Endothelial cell of umbilical vein (primary cell): ENCODE measurements at regions not wholly inside any gene's neighbourhood (a gene's known extent, or its start where the extent isn't known, plus 50 kb on each side); places are given as distances from the start of the nearest gene placed in this dataset.

ENCODE experiments used
- BruUV-seq: library from RNA; stranded (reverse); fragments of 400-500 nt; replicated peaks from 2 replicates; lab custom pipeline; 2021; lab: Mats Ljungman, UMichigan
- CTCF ChIA-PET: fragments of 300-600, 350-600 bp; sonication (Branson Sonifier 250); formaldehyde crosslinking; loops from one replicate; lab custom pipeline; 2021; ENCODE audit warnings: antibody characterized with exemption, inconsistent platforms; lab: Charles Lee
- POLR2A ChIA-PET: fragments of 300-600, 350-600 bp; sonication (Branson Sonifier 250); formaldehyde crosslinking; loops from one replicate; lab custom pipeline; 2021; ENCODE audit warnings: antibody characterized with exemption, inconsistent platforms; lab: Charles Lee
- DNase-seq: peaks from one replicate; pipeline ENCODE4 v3.0.0-alpha.2; 2011; ENCODE audit warnings: low read depth, low spot score
- FAIRE-seq: peaks from 2 replicates; lab custom pipeline; 2011; peaks lifted over from hg19 to GRCh38; lab: Jason Lieb, UNC
- H2AFZ ChIP-seq: 2 replicates; pipeline ENCODE4 v1.6.0; 2012; ENCODE audit warnings: low read depth, low read length, control low read depth, inconsistent platforms
- H3K27ac ChIP-seq: 2 replicates; pipeline ENCODE4 v1.5.1; 2011; ENCODE audit warnings: low read depth, mild to moderate bottlenecking, control low read depth, low read length, moderate library complexity; ENCODE audit not compliant: insufficient read depth
- H3K27me3 ChIP-seq, 2 experiments: 2 replicates each; pipeline versions ENCODE4 v1.6.0 to v1.6.1; 2011; ENCODE audit warnings: low read length in 2 of 2, mixed read lengths in 1 of 2; ENCODE audit not compliant: control insufficient read depth in 2 of 2, insufficient read depth in 2 of 2
- H3K36me3 ChIP-seq, 2 experiments: 2 replicates in 1 of 2; 3 replicates in 1 of 2; pipeline ENCODE4 v1.5.1; 2011; ENCODE audit warnings: low read length in 2 of 2, mild to moderate bottlenecking in 1 of 2, moderate library complexity in 1 of 2; ENCODE audit not compliant: control insufficient read depth in 2 of 2, insufficient read depth in 2 of 2; ENCODE audit errors: extremely low read depth in 1 of 2
- H3K4me1 ChIP-seq: 3 replicates; pipeline ENCODE4 v1.5.1; 2011; ENCODE audit warnings: mild to moderate bottlenecking, low read length; ENCODE audit not compliant: control insufficient read depth, insufficient read depth; ENCODE audit errors: extremely low read depth
- H3K4me2 ChIP-seq: 2 replicates; pipeline ENCODE4 v1.6.1; 2011; ENCODE audit warnings: low read length, control low read depth, mixed read lengths; ENCODE audit not compliant: insufficient read depth
- H3K4me3 ChIP-seq, 3 experiments: fragments of 200-600 bp in 1 of 3; sonication (generic), shearing (Covaris generic) in 1 of 3; replicated peaks in 1 of 3; 2 replicates each; pipeline ENCODE4 v1.5.1; 2011 to 2016; ENCODE audit warnings: control low read depth in 3 of 3, low read length in 3 of 3, mild to moderate bottlenecking in 2 of 3, inconsistent platforms in 1 of 3, low read depth in 1 of 3, moderate library complexity in 1 of 3; ENCODE audit not compliant: insufficient read depth in 1 of 3
- H3K79me2 ChIP-seq: 2 replicates; pipeline ENCODE4 v1.6.0; 2012; ENCODE audit warnings: low read length, inconsistent platforms; ENCODE audit not compliant: control insufficient read depth, insufficient read depth
- H3K9ac ChIP-seq: replicated peaks from 2 replicates; pipeline ENCODE3; 2011; ENCODE audit warnings: low read length, control low read depth; ENCODE audit not compliant: insufficient read depth; ENCODE audit errors: extremely low read depth
- H3K9me1 ChIP-seq: replicated peaks from 3 replicates; pipeline ENCODE4 v1.6.0; 2011; ENCODE audit warnings: mild to moderate bottlenecking, low read length; ENCODE audit not compliant: control insufficient read depth, insufficient read depth; ENCODE audit errors: extremely low read depth
- H3K9me3 ChIP-seq: replicated peaks from 2 replicates; pipeline ENCODE4 v1.5.1; 2012; ENCODE audit warnings: low read length, inconsistent platforms; ENCODE audit not compliant: control insufficient read depth, insufficient read depth
- H4K20me1 ChIP-seq: replicated peaks from 2 replicates; pipeline ENCODE3; 2011; ENCODE audit warnings: mild to moderate bottlenecking, low read length; ENCODE audit not compliant: control insufficient read depth, insufficient read depth; ENCODE audit errors: extremely low read depth
- EZH2 ChIP-seq: IDR thresholded peaks from 2 replicates; pipeline ENCODE4 v1.6.1; 2012; ENCODE audit warnings: borderline replicate concordance, low read depth, mild to moderate bottlenecking, moderate library complexity, low read length, inconsistent platforms; ENCODE audit not compliant: severe bottlenecking
- FOS ChIP-seq: IDR thresholded peaks from 2 replicates; pipeline ENCODE4 v1.6.1; 2011; ENCODE audit warnings: mild to moderate bottlenecking, low read length, moderate library complexity, borderline replicate concordance; ENCODE audit not compliant: insufficient read depth
- GATA2 ChIP-seq: IDR thresholded peaks from 2 replicates; pipeline ENCODE4 v1.7.0; 2011; ENCODE audit warnings: low read depth, mild to moderate bottlenecking, moderate library complexity, mixed read lengths, low read length; ENCODE audit not compliant: insufficient read length, insufficient read depth
- MYC ChIP-seq: IDR thresholded peaks from one replicate; pipeline ENCODE4 v1.6.1; 2011; ENCODE audit warnings: mild to moderate bottlenecking, low read depth, low read length
- POLR2A ChIP-seq: IDR thresholded peaks from 2 replicates; pipeline ENCODE4 v1.6.1; 2012; ENCODE audit warnings: low read depth, mild to moderate bottlenecking, control low read depth, low read length
- POLR2AphosphoS5 ChIP-seq: IDR thresholded peaks from 2 replicates; pipeline ENCODE4 v1.6.1; 2012; ENCODE audit warnings: low read depth, mild to moderate bottlenecking, control low read depth, low read length, moderate library complexity; ENCODE audit not compliant: insufficient read depth
- dilution Hi-C: fragments of 300-500 bp; cut with MboI; formaldehyde crosslinking; loops from one replicate; pipeline ENCODE4 v1.15.0; 2019; ENCODE audit warnings: low sequenced_read_pairs; ENCODE audit not compliant: extremely low pct_ligation_motif_present
- intact Hi-C: fragments of 100-400 bp; cut with micrococcal nuclease; formaldehyde crosslinking; loops from one replicate; pipeline ENCODE4 v1.10.0; 2022
- TF ChIP-seq, protein P1 (sequence below): IDR thresholded peaks from 2 replicates; pipeline ENCODE4 v1.6.1; 2011; ENCODE audit not compliant: insufficient read depth, insufficient read length

DNA sequence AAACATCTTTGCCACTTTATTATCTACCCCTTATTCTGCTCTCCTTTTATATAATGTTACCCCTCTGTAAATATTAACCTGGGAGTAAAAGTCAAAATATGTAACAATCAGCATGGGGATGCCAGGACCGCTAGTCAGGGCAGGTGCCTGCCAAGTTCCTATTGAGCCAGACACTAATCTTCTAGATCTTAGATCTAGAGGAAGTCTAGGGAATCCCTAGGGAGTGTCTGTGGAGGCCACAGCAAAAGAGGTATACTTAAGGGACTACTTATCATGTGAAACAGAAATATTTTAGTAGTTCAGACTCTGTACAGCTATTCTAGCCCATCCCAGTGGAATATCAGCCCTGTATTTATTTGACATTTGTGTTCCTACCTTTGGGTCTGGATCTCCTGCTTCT, 600.8 kb upstream of the CDH2 start:
- FAIRE-seq (no peak), DNase-seq (no peak)
- no peak for TF ChIP-seq POLR2A
- no peaks in the 10 kb centered on the region for H3K9me3 ChIP-seq
- ChIA-PET CTCF (no interaction called here), POLR2A (no interaction called here)
- H3K4me2 ChIP-seq: no peak overlapping the region
- H4K20me1 ChIP-seq: no peaks in the 10 kb centered on the region
- BruUV-seq: no TSS peak
- H3K4me3 ChIP-seq: no peak overlapping the region
- dilution Hi-C loops (no loop called here), intact Hi-C loops (no loop called here)
- H2AFZ ChIP-seq: no peak overlapping the region
- no peaks in the 10 kb centered on the region for H3K27me3 ChIP-seq
- H3K27ac ChIP-seq: no peak overlapping the region
- no peak overlapping the region for H3K9ac ChIP-seq
- no peaks in the 10 kb centered on the region for H3K36me3 ChIP-seq
- H3K9me1 ChIP-seq: no peaks in the 10 kb centered on the region
- H3K79me2 ChIP-seq: no peaks in the 10 kb centered on the region
- H3K4me1 ChIP-seq: peaks cover 10% of the 10 kb centered on the region

DNA sequence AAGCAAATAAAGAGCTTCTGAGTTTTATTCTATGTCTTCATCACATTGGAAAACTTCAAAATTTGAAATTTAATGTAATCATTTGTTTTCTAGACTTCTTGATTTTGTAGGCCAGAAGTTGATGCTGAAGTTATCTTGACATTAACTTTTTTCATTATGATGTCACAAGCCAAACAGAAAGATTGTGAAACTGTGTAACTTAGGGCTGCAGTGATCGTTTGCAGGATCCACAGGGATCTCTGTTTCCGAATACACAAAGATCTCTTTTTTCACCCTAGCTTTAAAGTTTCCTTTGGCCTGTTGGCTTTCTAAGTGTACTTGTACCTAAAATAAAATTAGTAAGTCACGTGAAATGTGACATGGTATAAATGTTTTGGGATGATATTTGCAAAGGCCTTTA, 594.9 kb upstream of the CDH2 start:
- Histone ChIP-seq H3K9ac (no peak overlapping the region), H3K4me1 (peaks cover 39% of the 10 kb centered on the region), H3K9me1 (no peaks in the 10 kb centered on the region), H3K9me3 (no peaks in the 10 kb centered on the region), H3K27me3 (no peaks in the 10 kb centered on the region), H3K79me2 (no peaks in the 10 kb centered on the region), H2AFZ (peak overlapping the region; percentile 20), H3K4me3 (no peak overlapping the region), H3K27ac (no peak overlapping the region), H3K4me2 (no peak overlapping the region), H3K36me3 (no peaks in the 10 kb centered on the region), H4K20me1 (no peaks in the 10 kb centered on the region)
- ChIA-PET POLR2A (no interaction called here), CTCF (no interaction called here)
- no peak for TF ChIP-seq POLR2A
- no peak for TF ChIP-seq EZH2
- TF ChIP-seq FOS: no peak
- no peak for TF ChIP-seq MYC
- no peak for TF ChIP-seq POLR2AphosphoS5
- no peak for TF ChIP-seq GATA2
- TF ChIP-seq, protein P1, sequence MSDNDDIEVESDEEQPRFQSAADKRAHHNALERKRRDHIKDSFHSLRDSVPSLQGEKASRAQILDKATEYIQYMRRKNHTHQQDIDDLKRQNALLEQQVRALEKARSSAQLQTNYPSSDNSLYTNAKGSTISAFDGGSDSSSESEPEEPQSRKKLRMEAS: no peak
- no TSS peak for BruUV-seq
- dilution Hi-C loops (no loop called here), intact Hi-C loops (no loop called here)
- FAIRE-seq: no peak
- DNase-seq: no peak
